Endothelial cell of umbilical vein (primary cell): ENCODE measurements at regions not wholly inside any gene's neighbourhood (a gene's known extent, or its start where the extent isn't known, plus 50 kb on each side); places are given as distances from the start of the nearest gene placed in this dataset.

Experiments used
- BruUV-seq: library from RNA; stranded (reverse); fragments of 400-500 nt; replicated peaks from 2 replicates; lab custom pipeline; 2021; lab: Mats Ljungman, UMichigan
- CTCF ChIA-PET: fragments of 300-600, 350-600 bp; sonication (Branson Sonifier 250); formaldehyde crosslinking; loops from one replicate; lab custom pipeline; 2021; ENCODE audit warnings: antibody characterized with exemption, inconsistent platforms; lab: Charles Lee
- POLR2A ChIA-PET: fragments of 300-600, 350-600 bp; sonication (Branson Sonifier 250); formaldehyde crosslinking; loops from one replicate; lab custom pipeline; 2021; ENCODE audit warnings: antibody characterized with exemption, inconsistent platforms; lab: Charles Lee
- DNase-seq: peaks from one replicate; pipeline ENCODE4 v3.0.0-alpha.2; 2011; ENCODE audit warnings: low read depth, low spot score
- FAIRE-seq: peaks from 2 replicates; lab custom pipeline; 2011; peaks lifted over from hg19 to GRCh38; lab: Jason Lieb, UNC
- H2AFZ ChIP-seq: 2 replicates; pipeline ENCODE4 v1.6.0; 2012; ENCODE audit warnings: low read depth, low read length, control low read depth, inconsistent platforms
- H3K27ac ChIP-seq: 2 replicates; pipeline ENCODE4 v1.5.1; 2011; ENCODE audit warnings: low read depth, mild to moderate bottlenecking, control low read depth, low read length, moderate library complexity; ENCODE audit not compliant: insufficient read depth
- H3K27me3 ChIP-seq, 2 experiments: 2 replicates each; pipeline versions ENCODE4 v1.6.0 to v1.6.1; 2011; ENCODE audit warnings: low read length in 2 of 2, mixed read lengths in 1 of 2; ENCODE audit not compliant: control insufficient read depth in 2 of 2, insufficient read depth in 2 of 2
- H3K36me3 ChIP-seq, 2 experiments: 2 replicates in 1 of 2; 3 replicates in 1 of 2; pipeline ENCODE4 v1.5.1; 2011; ENCODE audit warnings: low read length in 2 of 2, mild to moderate bottlenecking in 1 of 2, moderate library complexity in 1 of 2; ENCODE audit not compliant: control insufficient read depth in 2 of 2, insufficient read depth in 2 of 2; ENCODE audit errors: extremely low read depth in 1 of 2
- H3K4me1 ChIP-seq: 3 replicates; pipeline ENCODE4 v1.5.1; 2011; ENCODE audit warnings: mild to moderate bottlenecking, low read length; ENCODE audit not compliant: control insufficient read depth, insufficient read depth; ENCODE audit errors: extremely low read depth
- H3K4me2 ChIP-seq: 2 replicates; pipeline ENCODE4 v1.6.1; 2011; ENCODE audit warnings: low read length, control low read depth, mixed read lengths; ENCODE audit not compliant: insufficient read depth
- H3K4me3 ChIP-seq, 3 experiments: fragments of 200-600 bp in 1 of 3; sonication (generic), shearing (Covaris generic) in 1 of 3; replicated peaks in 1 of 3; 2 replicates each; pipeline ENCODE4 v1.5.1; 2011 to 2016; ENCODE audit warnings: control low read depth in 3 of 3, low read length in 3 of 3, mild to moderate bottlenecking in 2 of 3, inconsistent platforms in 1 of 3, low read depth in 1 of 3, moderate library complexity in 1 of 3; ENCODE audit not compliant: insufficient read depth in 1 of 3
- H3K79me2 ChIP-seq: 2 replicates; pipeline ENCODE4 v1.6.0; 2012; ENCODE audit warnings: low read length, inconsistent platforms; ENCODE audit not compliant: control insufficient read depth, insufficient read depth
- H3K9ac ChIP-seq: replicated peaks from 2 replicates; pipeline ENCODE3; 2011; ENCODE audit warnings: low read length, control low read depth; ENCODE audit not compliant: insufficient read depth; ENCODE audit errors: extremely low read depth
- H3K9me1 ChIP-seq: replicated peaks from 3 replicates; pipeline ENCODE4 v1.6.0; 2011; ENCODE audit warnings: mild to moderate bottlenecking, low read length; ENCODE audit not compliant: control insufficient read depth, insufficient read depth; ENCODE audit errors: extremely low read depth
- H3K9me3 ChIP-seq: replicated peaks from 2 replicates; pipeline ENCODE4 v1.5.1; 2012; ENCODE audit warnings: low read length, inconsistent platforms; ENCODE audit not compliant: control insufficient read depth, insufficient read depth
- H4K20me1 ChIP-seq: replicated peaks from 2 replicates; pipeline ENCODE3; 2011; ENCODE audit warnings: mild to moderate bottlenecking, low read length; ENCODE audit not compliant: control insufficient read depth, insufficient read depth; ENCODE audit errors: extremely low read depth
- EZH2 ChIP-seq: IDR thresholded peaks from 2 replicates; pipeline ENCODE4 v1.6.1; 2012; ENCODE audit warnings: borderline replicate concordance, low read depth, mild to moderate bottlenecking, moderate library complexity, low read length, inconsistent platforms; ENCODE audit not compliant: severe bottlenecking
- FOS ChIP-seq: IDR thresholded peaks from 2 replicates; pipeline ENCODE4 v1.6.1; 2011; ENCODE audit warnings: mild to moderate bottlenecking, low read length, moderate library complexity, borderline replicate concordance; ENCODE audit not compliant: insufficient read depth
- GATA2 ChIP-seq: IDR thresholded peaks from 2 replicates; pipeline ENCODE4 v1.7.0; 2011; ENCODE audit warnings: low read depth, mild to moderate bottlenecking, moderate library complexity, mixed read lengths, low read length; ENCODE audit not compliant: insufficient read length, insufficient read depth
- JUN ChIP-seq: IDR thresholded peaks from 2 replicates; pipeline ENCODE4 v1.6.1; 2011; ENCODE audit warnings: borderline replicate concordance, low read depth; ENCODE audit not compliant: insufficient read length, insufficient read depth
- MAX ChIP-seq: IDR thresholded peaks from 2 replicates; pipeline ENCODE4 v1.6.1; 2011; ENCODE audit not compliant: insufficient read depth, insufficient read length
- MYC ChIP-seq: IDR thresholded peaks from one replicate; pipeline ENCODE4 v1.6.1; 2011; ENCODE audit warnings: mild to moderate bottlenecking, low read depth, low read length
- POLR2A ChIP-seq: IDR thresholded peaks from 2 replicates; pipeline ENCODE4 v1.6.1; 2012; ENCODE audit warnings: low read depth, mild to moderate bottlenecking, control low read depth, low read length
- POLR2AphosphoS5 ChIP-seq: IDR thresholded peaks from 2 replicates; pipeline ENCODE4 v1.6.1; 2012; ENCODE audit warnings: low read depth, mild to moderate bottlenecking, control low read depth, low read length, moderate library complexity; ENCODE audit not compliant: insufficient read depth
- dilution Hi-C: fragments of 300-500 bp; cut with MboI; formaldehyde crosslinking; loops from one replicate; pipeline ENCODE4 v1.15.0; 2019; ENCODE audit warnings: low sequenced_read_pairs; ENCODE audit not compliant: extremely low pct_ligation_motif_present
- intact Hi-C: fragments of 100-400 bp; cut with micrococcal nuclease; formaldehyde crosslinking; loops from one replicate; pipeline ENCODE4 v1.10.0; 2022
- TF ChIP-seq, protein P1 (sequence below), 2 donors: IDR thresholded peaks; 1 replicate in 1 of 2; 2 replicates in 1 of 2; pipeline ENCODE4 v1.5.1; 2011; ENCODE audit warnings: low read length in 2 of 2, mild to moderate bottlenecking in 2 of 2, moderate library complexity in 2 of 2, control low read depth in 1 of 2, inconsistent platforms in 1 of 2, low read depth in 1 of 2; ENCODE audit not compliant: insufficient read depth in 1 of 2; ENCODE audit errors: extremely low read depth in 1 of 2

DNA sequence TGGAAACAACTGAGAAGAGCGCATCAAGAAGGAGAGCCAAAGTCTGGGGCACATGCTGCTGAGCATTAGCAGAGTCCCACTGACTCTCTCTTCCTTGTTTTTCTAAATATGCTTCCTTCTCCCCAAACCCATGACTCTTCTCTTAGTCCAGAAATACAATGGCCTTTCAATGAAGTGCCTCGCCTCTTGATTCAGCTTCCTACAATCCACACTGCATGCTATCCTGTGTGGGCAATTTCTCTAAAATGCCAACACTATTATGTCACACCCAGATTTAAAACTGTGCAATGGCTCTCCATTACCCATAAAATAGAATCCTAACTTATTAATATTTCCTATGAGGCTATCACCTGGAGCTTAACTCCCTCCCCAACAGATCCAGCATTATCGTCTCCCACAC, 198.6 kb downstream of the RPAP3 start:
- no peak overlapping the region for H2AFZ ChIP-seq
- CTCF ChIA-PET = no interaction called here
- H3K9me1 ChIP-seq = no peaks in the 10 kb centered on the region
- POLR2A ChIA-PET = no interaction called here
- no peaks in the 10 kb centered on the region for H4K20me1 ChIP-seq
- no peaks in the 10 kb centered on the region for H3K9me3 ChIP-seq
- no peaks in the 10 kb centered on the region for H3K79me2 ChIP-seq
- intact Hi-C loops = no loop called here
- no peak overlapping the region for H3K27ac ChIP-seq
- H3K4me1 ChIP-seq = peaks cover 13% of the 10 kb centered on the region
- DNase-seq = no peak
- TF ChIP-seq EZH2 (no peak), FOS (no peak), MAX (no peak), JUN (no peak), POLR2AphosphoS5 (no peak), POLR2A (no peak), MYC (no peak), GATA2 (no peak)
- TF ChIP-seq, protein P1, sequence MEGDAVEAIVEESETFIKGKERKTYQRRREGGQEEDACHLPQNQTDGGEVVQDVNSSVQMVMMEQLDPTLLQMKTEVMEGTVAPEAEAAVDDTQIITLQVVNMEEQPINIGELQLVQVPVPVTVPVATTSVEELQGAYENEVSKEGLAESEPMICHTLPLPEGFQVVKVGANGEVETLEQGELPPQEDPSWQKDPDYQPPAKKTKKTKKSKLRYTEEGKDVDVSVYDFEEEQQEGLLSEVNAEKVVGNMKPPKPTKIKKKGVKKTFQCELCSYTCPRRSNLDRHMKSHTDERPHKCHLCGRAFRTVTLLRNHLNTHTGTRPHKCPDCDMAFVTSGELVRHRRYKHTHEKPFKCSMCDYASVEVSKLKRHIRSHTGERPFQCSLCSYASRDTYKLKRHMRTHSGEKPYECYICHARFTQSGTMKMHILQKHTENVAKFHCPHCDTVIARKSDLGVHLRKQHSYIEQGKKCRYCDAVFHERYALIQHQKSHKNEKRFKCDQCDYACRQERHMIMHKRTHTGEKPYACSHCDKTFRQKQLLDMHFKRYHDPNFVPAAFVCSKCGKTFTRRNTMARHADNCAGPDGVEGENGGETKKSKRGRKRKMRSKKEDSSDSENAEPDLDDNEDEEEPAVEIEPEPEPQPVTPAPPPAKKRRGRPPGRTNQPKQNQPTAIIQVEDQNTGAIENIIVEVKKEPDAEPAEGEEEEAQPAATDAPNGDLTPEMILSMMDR (IDR thresholded peaks at IDR 0.05; ENCODE audit: extremely low read depth in 1 of 2, insufficient read depth in 1 of 2, low read depth in 1 of 2, low read length in 2 of 2) = no peak
- no peak overlapping the region for H3K4me3 ChIP-seq
- H3K4me2 ChIP-seq = no peak overlapping the region
- FAIRE-seq = no peak
- H3K36me3 ChIP-seq = no peaks in the 10 kb centered on the region
- no TSS peak for BruUV-seq
- H3K9ac ChIP-seq = no peak overlapping the region
- dilution Hi-C loops = no loop called here
- no peaks in the 10 kb centered on the region for H3K27me3 ChIP-seq
